RPMI8226 (cell line): ENCODE measurements at regions not wholly inside any gene's neighbourhood (a gene's known extent, or its start where the extent isn't known, plus 50 kb on each side); places are given as distances from the start of the nearest gene placed in this dataset.
A peak's percentile ranks its signal among the peaks of the same experiment; 100 is the strongest.

Experiments
- DNase-seq: peaks from one replicate; pipeline ENCODE4 v3.0.0-alpha.2; 2015

DNA sequence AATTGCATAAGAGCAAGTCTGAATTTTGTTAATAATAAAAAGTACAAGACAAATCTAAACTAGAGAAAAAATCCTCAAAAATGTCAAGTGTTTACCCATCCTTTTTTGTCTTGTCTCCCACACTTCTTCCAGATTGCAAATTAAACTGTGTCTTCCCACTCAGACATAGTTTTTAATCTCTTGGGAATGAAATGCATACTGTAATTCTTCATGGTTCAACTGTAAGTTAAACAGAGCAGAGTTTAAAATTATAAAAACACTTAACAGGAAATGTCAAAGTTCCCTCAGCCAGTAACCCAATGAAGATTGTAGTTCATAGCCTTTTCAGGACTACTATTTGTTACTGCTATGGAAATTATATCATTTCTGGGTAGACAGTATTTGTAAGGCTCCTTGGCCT lies 171.8 kb downstream of the UBE2E3 start:
- DNase-seq = no peak

DNA sequence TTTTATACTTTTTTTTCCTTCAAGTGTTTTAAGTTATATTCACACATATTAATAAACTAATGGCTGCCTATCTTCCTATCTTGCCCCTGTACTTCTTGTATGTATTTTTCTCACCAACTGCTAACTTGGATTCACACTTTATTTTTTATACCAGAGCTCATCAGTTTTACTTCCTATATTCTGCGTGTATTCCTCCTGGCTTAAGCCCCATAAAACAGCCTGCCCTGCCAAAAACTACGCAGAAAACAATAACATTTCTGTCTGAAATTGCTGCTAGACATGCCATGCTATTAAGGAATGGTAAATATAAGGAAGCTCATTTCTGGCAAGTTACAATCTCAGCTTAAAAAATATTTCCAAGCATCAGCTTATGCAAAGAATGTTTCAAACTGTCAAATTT lies 172.3 kb downstream of the UBE2E3 start:
- DNase-seq = peak; percentile 51

DNA sequence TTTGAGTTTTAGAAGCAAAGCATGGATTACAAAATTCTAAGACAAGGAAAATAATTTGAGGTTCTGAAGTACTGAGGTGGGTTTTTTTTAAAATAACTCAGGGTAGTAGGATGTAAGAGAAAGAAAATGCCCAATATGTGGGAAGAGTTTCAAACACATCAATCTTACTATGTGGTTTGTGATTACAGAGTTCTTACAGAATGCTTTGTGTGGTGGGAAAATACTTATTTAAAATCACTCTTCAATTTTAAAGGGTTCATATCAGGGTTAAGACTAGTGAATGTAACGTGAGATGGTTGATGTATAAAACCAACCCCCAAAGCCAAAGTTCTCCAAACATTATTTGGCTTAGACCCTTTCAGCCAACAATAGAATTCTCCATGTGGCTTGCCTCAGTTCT lies 173.5 kb downstream of the UBE2E3 start:
- no peak for DNase-seq

DNA sequence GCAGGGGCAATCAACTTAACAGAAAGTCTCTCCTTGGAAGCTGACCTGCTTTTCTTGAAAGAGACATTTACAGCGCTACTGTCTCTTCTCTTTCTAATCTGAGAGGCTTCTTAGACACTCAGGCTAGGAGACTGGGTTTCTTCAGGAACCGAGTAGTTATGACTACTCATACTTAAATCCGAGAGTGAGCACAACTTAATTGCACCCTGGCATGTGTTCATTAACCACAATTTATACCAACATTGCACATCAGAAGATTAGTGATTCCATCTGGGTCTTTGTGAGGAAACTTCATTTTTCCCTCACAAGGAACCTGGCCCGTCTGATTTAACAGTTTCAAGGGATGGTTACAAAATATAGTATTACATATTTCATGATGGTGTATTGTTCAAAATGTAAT lies 176.9 kb downstream of the UBE2E3 start:
- DNase-seq = no peak

DNA sequence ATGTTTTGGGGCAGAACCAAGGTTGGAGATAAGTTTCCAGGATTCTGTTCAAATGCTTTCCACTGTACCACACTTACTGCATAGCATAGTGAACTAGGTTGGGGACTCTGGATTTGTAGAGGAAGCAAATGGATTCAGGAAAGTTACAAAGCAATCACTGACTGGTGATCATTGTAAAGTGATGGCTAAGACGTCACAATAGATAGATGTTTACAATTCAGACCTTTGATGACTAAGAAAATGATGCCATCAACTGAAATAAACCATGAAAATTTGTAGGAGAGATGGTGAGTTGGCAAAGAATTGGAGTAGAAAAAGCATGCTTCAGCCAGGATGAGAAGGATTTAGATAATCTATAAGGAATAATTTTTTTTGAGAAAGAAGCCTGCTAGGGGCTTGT lies 178.0 kb downstream of the UBE2E3 start:
- DNase-seq = no peak

DNA sequence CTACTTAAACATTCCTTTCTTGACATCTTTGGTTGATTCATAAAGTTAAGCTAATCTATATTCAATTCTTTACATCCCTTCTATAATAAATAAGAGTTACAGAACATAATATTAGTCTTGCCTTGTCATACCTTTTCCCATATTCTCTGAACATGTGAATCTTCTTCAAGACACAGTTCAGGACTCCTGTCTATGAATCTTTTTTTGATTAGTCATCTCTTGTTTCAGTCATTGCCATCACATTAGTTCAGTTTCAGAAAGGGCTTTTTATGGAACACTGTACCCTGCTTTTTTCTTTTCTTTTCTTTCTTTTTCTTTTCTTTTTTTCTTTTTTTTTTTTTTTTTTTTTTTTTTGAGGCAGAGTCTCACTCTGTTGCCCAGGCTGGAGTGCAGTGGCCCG lies 181.2 kb downstream of the UBE2E3 start:
- no peak for DNase-seq

DNA sequence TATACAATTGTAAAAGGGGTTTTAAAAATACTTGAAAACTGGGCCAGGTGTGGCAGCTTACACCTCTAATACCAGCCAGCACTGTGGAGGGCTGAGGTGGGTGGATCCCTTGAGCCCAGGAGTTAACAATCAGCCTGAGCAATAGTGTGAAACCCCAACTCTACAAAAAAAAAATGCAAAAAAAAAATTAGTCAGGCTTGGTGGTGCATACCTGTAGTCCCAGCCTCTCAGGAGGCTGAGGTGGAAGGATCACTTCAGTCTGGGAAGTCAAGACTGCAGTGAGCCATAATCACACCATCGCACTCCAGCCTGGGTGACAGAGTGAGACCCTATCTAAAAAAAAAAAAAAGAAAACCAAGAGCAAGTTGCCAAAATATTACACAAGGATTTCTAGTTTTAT lies 182.7 kb downstream of the UBE2E3 start:
- no peak for DNase-seq

DNA sequence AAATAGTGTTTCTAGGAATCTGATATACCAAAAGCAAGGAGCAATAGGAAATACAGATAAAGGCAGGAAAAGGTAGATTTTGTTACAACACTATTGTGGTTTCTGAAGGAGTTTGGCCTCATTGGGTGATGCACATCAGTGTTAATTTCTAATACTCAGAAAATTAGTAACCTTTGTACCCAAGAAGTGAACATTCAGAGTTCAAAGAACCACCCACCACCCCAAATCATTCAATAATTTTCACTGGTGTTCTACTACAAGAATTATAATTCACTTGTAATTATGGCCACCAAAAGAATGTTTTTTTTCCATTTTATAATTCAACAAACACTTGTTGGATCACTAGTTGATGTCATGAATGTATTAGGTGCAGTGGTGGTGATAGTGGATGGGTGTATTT lies 183.3 kb downstream of the UBE2E3 start:
- DNase-seq = no peak

DNA sequence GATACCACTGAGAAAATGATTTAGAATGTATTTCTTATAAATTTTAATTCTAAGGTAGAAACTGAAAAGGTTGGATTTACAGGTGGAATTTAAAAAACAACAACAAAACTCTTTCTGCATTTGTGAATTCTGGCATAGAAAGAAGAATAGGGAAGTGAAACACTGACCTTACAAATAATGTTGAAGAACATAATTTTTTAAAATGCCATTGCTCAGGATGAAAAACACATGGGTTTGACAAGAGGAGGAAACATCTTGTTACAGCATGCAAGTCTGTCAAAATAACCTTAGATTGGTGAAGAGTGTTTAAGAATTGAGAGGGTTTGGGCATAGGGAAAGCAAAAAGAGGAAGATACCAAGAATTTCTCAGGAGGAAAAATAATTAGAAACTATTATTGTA lies 184.3 kb downstream of the UBE2E3 start:
- DNase-seq = peak; percentile 59

DNA sequence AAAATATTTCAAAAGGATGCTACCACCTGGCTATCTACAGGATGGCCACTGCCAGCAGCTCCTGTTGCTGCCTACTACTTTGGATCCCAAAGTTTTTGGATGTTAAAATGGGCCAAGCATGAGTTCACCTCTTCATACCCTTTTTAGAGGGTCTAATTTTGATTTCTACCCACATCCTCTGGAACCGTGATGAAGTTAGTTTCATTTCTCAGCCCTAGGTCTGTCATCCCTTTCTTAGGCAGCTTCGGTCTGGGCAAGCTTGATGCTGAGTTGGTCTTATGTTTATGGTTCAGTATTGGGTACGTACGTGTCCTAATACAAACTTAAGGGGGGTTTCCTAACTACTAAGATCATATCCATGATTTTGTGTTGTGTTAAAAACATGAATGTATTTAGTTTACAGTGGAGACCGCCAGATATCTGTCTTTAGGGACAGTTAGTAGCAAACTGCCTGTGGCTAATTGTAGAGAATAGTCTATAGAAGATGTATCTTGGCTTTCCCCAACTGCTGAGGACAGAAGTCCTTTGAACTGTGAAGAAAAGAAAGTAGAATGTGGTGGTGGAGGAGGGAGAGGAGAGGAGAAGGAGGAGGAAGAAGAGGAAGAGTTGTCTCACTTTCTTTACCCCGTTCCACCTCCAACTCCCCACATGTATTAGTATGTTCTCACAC lies 184.9 kb downstream of the UBE2E3 start:
- peak; percentile 43 for DNase-seq

DNA sequence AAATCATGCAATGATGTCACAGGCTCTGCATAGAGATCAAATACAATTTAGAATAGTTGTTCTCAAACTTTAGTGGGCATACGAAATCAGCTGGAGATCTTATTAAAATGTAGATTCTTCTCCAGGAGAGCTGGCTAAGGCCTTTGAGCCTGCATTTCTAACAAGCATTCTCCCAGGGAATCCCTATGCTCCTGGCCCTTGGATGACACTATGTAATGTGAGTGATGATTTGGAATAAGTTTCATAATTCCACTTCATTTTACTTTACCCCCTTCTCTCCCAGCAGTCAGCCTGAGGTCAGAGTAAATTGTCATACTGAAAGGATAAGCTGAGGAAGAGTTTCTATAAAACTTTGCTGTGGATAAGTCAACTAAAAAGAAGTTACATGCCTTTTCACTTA lies 189.1 kb downstream of the UBE2E3 start:
- DNase-seq = no peak

DNA sequence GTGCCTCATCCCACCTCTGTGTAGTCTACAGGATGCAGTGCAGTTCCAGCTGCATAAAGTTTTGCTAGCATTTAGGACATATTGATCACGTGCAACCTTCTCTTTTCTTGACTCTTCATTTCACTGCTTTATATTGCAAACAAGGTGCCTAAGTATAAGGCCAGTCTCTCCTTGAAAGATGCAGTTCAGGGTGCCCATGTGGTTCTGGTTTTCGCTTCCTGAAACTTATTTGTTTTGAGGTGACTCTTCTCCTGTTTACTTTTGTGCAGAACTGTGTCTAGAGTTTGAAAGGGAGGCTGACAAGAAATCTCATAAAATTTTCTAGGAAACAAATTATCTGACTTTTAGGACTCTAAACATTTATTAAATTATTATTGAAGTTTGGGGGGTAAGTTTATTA lies 189.9 kb downstream of the UBE2E3 start:
- peak; percentile 40 for DNase-seq

DNA sequence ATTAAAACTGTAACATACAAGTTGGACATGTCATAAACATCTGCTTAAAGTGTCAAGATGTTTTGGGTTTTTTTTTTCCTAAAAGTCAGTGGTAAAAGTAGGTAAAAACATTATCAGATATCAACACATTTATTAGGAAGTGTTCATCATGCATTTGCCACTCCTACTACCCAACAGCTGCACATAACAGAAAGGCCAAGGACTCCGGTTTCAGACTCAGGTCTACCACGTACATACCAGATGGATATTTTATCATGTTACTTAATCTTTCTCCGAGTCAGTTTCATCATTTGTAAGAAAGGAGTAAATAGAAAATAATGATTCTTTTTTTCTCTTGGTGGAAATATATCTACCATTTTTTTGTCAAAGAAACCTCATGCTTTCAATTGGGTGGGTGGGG lies 192.3 kb downstream of the UBE2E3 start:
- no peak for DNase-seq

DNA sequence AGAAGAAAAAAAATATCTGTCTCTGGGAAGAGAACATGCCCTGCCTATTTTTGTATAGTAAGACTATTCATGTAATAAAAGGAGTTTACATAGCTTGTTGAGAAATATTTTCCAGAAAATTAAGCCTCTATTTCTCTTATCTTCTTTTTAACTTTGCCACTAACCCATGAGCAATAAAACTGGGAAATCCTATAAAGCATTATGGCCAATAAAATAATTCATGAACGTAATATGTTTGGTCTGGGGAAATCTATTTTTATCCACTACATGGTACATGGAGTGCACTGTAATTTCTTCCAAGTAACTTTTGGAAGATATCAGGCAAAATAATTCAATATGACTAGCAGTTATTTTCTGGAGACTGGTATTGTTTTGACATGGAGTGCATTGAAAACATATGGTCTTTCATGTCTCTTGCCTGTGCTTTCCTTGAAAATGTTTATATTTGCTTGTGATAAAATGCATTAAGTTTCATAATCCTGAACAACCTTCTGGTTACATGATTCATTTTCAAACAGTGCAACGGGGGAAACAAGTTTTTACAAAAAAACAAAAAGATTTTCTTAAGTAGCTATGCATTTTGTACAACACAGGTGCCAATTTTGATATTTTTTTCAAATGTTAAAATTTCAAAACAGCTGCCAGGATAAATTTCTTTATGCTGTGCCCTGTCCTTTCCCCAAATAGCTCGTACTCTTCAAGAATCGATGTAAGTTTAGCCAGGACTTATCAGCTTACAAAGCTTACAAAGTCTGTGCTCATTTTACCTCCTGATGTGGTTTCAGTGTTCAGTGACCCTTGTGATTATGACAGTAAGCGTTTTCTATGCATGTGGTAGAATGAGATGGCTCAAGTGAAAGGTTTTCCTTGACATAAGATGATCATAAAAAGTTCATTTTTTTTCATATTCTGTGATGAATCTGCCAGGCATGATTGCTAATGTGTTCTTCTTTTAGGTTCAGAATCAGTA lies 194.5 kb downstream of the UBE2E3 start:
- no peak for DNase-seq

DNA sequence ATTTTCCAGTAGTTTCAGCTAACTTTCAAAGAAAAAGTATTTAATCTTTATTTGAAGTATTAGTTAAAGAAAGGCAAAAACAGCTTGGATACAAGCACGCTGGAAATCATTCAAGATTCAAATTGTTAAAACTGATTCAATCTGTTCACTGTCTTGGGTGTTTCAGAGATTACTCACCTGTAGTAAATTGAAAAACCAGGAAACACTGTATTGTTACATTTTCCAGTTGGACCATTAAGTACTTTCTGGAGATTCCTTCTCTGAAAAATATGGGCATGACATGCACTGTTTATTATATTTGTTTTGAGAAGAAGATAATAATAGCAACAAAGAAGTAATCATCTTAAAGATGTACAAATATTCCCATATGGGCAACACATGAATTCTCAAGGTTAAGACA lies 196.1 kb downstream of the UBE2E3 start:
- DNase-seq = no peak

DNA sequence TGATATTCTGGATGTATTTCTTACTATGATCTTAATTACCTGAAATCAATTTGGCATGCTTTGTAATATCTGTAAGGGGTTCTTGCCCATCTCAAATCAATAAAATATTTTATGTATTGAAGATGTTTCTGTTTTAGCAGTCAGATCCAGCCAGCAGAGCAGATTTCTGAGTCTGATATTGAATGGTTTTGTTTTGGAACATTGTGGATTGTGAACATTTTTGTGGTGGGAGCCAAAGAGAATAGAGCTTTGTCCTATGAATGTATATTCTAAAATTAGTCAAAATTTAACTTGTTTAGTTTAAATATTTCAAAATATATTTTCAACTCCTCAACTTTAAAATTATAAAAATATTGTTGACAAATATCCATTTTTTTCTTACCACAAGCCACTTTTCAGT lies 197.0 kb downstream of the UBE2E3 start:
- DNase-seq = no peak

DNA sequence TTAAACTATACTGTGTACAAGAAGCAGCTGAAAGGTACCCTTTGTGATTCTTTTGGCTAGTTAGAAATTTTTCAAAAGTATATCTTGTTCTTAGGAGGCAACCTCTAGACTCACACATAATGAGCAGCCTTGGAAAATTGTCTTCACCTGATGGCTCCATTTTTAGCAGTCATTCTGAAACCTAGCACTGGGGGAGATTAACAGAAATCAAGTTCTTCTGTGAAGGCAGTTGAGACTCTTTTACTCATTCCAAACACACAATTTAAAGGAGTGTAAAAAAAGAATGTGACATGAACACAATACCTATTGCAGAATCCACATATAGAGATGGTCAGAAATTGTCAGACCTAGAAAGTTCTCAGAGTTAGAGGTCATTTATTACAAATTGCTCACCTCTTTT lies 197.7 kb downstream of the UBE2E3 start:
- no peak for DNase-seq

DNA sequence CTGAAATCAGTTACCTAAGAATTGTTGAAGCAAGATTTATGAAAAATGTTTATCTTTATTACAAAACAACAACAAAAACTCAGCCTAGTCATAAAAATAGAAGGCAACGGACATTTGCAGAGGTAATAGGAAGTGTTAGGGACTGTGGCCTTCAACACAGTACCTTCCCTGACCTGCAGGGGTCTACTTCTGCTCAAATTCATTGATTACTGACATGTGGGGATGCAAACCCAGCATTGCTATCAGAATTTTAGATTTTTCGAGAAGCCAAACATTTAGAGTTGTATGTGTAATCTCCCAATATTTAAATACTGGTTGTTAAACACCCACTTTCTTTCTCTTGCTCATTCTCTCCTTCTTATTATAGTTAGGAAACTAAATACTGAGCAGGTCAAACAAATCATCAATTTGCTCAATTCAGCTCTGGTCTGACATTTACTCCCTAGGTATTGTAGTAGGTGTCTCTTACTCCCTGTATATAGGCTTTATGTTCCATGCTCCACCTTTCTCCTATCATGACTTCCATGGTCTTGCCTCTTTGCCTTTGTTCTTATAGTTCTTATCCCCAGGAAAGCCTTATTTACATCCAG lies 198.5 kb downstream of the UBE2E3 start:
- no peak for DNase-seq

DNA sequence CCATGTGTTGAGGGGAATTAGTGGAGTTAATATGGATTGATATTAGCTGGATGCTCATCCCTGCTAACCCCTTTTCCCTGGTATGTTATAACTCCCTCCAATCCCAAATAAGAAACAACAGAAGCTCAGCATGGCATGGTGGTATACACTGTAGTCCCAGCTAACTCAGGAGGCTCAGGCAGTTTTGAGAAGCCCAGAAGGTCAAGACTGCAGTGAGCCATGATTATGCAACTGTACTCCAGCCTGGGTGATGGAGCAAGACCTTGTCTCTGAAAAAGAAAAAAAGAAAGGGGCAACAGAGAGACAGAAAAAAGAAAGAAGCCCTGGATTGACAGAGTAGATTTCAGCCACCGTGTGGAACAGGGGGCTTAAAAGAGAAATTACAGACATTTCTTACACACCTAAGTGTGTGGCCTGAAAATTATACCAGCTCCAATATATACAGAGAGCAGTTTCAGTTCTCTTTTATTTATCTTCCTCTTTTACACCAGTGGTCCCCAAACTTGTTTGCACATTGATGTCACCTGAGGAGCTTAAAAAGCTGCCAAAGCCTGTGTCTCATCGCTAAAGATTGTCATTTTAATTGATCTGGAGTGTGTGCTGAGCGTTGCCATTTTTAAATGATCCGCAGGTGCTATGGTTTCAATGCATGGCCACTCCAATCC lies 203.6 kb downstream of the UBE2E3 start:
- peak; percentile 71 for DNase-seq

DNA sequence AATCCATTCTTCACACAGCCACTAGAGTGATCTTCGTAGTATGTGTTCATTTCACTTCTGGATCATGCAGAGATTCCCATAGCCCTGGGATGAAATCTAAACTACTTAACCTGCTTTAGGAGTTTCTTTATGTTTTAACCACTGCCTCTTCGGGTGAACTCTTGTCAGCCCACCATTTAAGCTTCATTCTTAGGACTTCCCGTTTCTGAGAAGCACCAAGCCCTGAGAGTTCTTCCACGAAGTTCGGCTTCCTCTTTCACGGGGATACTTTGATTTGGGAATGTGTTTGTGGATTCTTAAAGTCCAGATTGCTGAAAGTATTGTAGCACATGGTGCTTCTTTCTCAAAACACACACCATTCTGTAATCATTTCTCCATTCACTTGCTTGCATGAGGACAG lies 205.0 kb downstream of the UBE2E3 start:
- DNase-seq = no peak

DNA sequence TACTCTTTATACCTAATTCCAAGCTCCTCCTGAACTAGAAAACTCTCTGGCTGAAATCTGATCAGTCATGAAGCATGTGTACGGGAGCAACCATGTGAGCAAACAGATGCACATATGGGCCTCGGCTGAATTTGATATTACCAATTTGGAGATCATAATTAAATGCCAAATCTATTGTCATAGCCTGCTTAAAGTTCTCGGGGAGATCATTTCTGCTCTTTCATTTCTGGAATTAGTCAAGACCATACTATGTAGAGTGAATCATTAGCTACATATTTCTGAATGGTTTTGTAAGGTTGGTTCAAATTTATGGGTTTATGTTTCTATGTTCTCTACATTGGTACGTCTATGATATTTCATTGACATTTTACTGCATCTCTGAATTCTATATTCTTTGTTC lies 205.5 kb downstream of the UBE2E3 start:
- no peak for DNase-seq

DNA sequence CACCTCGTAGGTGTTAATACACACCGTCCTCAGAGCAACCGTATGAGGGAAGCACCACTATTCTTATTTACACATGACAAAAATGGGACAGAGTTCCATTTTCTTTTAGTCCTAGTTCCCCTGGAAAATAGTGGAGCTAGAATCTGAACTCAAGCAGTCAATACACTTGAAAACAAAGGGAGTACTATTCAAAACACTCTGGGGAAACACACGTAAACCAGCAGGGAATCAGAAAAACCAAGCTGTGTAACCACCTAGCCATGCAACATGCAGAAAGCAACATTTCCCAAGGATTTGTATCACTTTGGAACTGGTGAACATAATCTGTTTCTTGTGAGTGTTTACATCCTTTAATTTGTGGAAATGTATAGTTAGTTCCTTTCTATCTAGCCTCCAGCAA lies 208.2 kb downstream of the UBE2E3 start:
- no peak for DNase-seq

DNA sequence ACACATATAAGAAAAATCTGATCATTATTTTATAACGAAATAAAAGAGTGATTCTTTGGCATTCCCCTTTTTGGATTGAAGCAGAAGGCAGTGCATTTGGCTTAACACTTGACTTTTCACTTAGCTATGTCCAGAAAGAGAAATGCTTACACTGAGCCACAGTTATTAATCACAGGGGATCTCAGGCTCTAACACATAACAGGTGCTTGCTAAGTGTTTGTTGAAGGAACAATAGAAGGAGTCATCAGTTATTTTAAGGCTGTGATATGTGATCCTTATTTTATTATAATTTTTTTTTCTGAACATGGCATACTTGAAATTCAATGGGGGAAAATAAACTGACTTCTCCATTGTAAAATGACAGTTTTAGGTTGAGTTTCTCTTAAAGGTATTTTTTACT lies 209.5 kb downstream of the UBE2E3 start:
- no peak for DNase-seq

DNA sequence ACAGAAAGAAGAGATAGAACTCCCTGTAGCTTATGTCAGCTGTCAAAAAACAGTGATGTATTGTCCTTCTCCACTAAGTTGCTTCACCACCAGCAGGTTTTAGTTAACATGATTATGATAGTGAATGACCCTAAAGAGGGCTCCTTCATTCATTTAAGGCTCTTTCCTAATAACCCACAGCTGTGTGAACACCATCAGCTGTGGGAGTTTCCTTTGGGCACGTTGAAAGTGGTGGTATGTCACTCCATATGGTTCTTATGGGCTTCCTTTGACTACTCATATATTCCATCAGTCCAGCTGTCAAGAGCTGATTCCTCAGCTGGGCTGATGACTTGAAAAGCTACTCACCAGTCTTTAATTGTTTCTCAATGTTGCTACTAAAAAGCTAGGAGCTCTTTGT lies 210.3 kb downstream of the UBE2E3 start:
- DNase-seq = no peak
